ENCODE measurements at regions not wholly inside any gene's neighbourhood (a gene's known extent, or its start where the extent isn't known, plus 50 kb on each side); places are given as distances from the start of the nearest gene placed in this dataset.
A peak's percentile ranks its signal among the peaks of the same experiment; 100 is the strongest.

DNA sequence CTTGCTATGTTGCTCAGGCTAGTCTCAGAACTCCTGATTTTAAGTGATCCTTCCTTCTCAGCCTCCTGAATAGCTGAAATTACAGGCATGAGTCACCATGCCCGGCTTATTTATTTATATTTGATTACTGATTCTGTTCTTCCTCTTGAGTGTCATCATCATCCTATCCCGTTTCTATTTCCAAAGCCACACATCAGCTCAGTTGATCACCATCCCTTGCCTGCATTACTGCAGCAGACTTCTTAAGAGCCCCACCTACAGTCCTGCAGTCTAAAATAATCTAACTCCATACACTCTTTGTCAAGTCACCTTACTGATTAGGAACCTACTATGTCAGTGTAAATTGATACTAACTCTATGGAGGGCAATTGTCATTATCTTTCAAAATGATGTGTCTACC lies 138.9 kb upstream of the RAI14 start:
- H3K4me1 ChIP-seq = peaks cover 0 to 6% (median under 1%) of the 10 kb centered on the region in 9 donors
- no peaks in the 10 kb centered on the region for H3K9me3 ChIP-seq
- H3K36me3 ChIP-seq = no peaks in the 10 kb centered on the region
- no peak overlapping the region for H3K27ac ChIP-seq
- WGBS, 2 donors = 27 to 40% methylated on average over 2 of the region's 2 CpGs
- no peak for DNase-seq
- ATAC-seq = no peak
- H3K4me3 ChIP-seq = no peak overlapping the region
- intact Hi-C loops (cut with DNase I) = no loop called here
- TF ChIP-seq, protein P1, sequence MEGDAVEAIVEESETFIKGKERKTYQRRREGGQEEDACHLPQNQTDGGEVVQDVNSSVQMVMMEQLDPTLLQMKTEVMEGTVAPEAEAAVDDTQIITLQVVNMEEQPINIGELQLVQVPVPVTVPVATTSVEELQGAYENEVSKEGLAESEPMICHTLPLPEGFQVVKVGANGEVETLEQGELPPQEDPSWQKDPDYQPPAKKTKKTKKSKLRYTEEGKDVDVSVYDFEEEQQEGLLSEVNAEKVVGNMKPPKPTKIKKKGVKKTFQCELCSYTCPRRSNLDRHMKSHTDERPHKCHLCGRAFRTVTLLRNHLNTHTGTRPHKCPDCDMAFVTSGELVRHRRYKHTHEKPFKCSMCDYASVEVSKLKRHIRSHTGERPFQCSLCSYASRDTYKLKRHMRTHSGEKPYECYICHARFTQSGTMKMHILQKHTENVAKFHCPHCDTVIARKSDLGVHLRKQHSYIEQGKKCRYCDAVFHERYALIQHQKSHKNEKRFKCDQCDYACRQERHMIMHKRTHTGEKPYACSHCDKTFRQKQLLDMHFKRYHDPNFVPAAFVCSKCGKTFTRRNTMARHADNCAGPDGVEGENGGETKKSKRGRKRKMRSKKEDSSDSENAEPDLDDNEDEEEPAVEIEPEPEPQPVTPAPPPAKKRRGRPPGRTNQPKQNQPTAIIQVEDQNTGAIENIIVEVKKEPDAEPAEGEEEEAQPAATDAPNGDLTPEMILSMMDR (IDR thresholded peaks at IDR 0.05) = no peak
- H3K27me3 ChIP-seq = no peaks in the 10 kb centered on the region

GRCh38 chr5:34519489-34520220 lies 136.5 kb upstream of the RAI14 start:
- 16 to 54% methylated on average over 3 of the region's 3 CpGs for WGBS, 2 donors
- intact Hi-C loops (cut with DNase I) = loop anchor here in 8 of 10 donors (5.0 to 10.0 kb wide), 6 partner anchors 32 to 378 kb away; partner anchors contain the start of genes RAI14 (in 4 of the 8) and TTC23L (in 1 of the 8)
- TF ChIP-seq, protein P1 (IDR thresholded peaks at IDR 0.05) = peak in 1 of 9 donors; percentile 13
- no peaks in the 10 kb centered on the region for H3K9me3 ChIP-seq
- H3K4me1 ChIP-seq = peaks cover 0 to 16% (median 0%) of the 10 kb centered on the region in 9 donors
- peak in 6 of 8 donors; percentile 46 to 78 (median 64) for ATAC-seq
- H3K4me3 ChIP-seq = no peak overlapping the region
- H3K27me3 ChIP-seq = no peaks in the 10 kb centered on the region
- no peak for DNase-seq
- no peaks in the 10 kb centered on the region for H3K36me3 ChIP-seq
- H3K27ac ChIP-seq = peak overlapping the region in 3 of 10 donors; percentile 24 to 51 (median 32)

DNA sequence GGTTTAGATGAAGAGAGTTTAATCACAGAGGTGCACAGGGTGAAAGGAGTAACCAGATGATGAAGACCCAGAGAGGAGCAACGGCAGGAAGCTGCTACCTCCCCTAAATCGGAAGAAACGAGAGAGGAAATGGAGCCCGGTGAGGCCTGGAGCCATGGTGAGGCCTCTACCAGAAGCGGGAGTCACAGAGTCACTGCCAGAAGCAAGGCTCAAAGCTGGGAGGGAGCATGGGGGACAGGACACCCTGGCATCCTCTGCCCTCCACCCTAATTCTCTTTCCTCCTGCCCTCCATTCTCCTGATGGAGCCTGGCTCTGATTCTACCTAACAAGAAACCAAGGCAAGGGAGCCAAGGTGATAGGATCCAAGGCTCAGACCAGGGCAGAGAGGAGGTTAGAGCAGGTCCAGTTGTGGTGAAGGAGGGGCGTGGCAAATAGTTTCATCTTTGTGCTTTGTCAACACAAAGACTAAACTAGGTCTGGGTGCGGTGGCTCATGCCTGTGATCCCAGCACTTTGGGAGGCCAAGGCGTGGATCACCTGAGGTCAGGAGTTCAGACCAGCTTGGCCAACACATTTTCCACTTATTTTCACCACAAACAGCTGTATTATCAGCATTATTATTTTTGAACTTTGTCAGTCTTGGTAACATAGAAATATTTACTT lies 134.4 kb upstream of the RAI14 start:
- Histone ChIP-seq H3K27ac (no peak overlapping the region), H3K4me3 (no peak overlapping the region), H3K36me3 (no peaks in the 10 kb centered on the region), H3K27me3 (no peaks in the 10 kb centered on the region), H3K9me3 (no peaks in the 10 kb centered on the region), H3K4me1 (peaks cover 0 to 34% (median 4%) of the 10 kb centered on the region in 9 donors)
- no peak for DNase-seq
- TF ChIP-seq, protein P1 (IDR thresholded peaks at IDR 0.05) = no peak
- no peak for ATAC-seq
- intact Hi-C loops (cut with DNase I) = loop anchor here in 9 of 10 donors (2.0 to 10.0 kb wide), 8 partner anchors 34 to 377 kb away; partner anchors contain the start of genes RAI14 (in 4 of the 9) and TTC23L (in 1 of the 9)
- 82 to 83% methylated on average over 8 of the region's 8 CpGs for WGBS, 2 donors

- peak; percentile 20 to 79 for DNase-seq
- Histone ChIP-seq H3K36me3 (no peaks in the 10 kb centered on the region), H3K27ac (peak overlapping the region in 1 of 10 donors; percentile 7), H3K27me3 (no peaks in the 10 kb centered on the region), H3K4me1 (peaks cover 0 to 39% (median 4%) of the 10 kb centered on the region in 9 donors), H3K9me3 (no peaks in the 10 kb centered on the region), H3K4me3 (no peak overlapping the region)
- WGBS, 2 donors = 40 to 49% methylated on average over 11 of the region's 11 CpGs
- TF ChIP-seq, protein P1 (IDR thresholded peaks at IDR 0.05) = peak; percentile 59 to 84 (median 76)
- intact Hi-C loops (cut with DNase I) = loop anchor here (1.0 to 10.0 kb wide), 9 partner anchors 35 to 376 kb away; partner anchors contain the start of genes RAI14 (in 4 of the 10) and TTC23L (in 1 of the 10)
- peak in 7 of 8 donors; percentile 78 to 88 (median 83) for ATAC-seq
These were observed 133.3 kb upstream of the RAI14 start for GRCh38 chr5:34522599-34523386.

All from heart right ventricle (tissue), 16 donors.